T-helper 1 cell treated with Interleukin-12 subunit alpha and Interleukin-12 subunit beta and Interleukin-4 antibody, amounts not matched to agents 30 μg/mL and 1 μg/mL, for 36 hours (primary cell): ENCODE measurements at regions not wholly inside any gene's neighbourhood (a gene's known extent, or its start where the extent isn't known, plus 50 kb on each side); places are given as distances from the start of the nearest gene placed in this dataset.

Source experiments
- H3K27ac Mint-ChIP-seq: one replicate; pipeline ENCODE4 v1.8.0; 2021; ENCODE audit warnings: mild to moderate bottlenecking, mixed read lengths
- H3K27me3 Mint-ChIP-seq: one replicate; pipeline ENCODE4 v1.8.0; 2021; ENCODE audit warnings: low read depth, mixed read lengths
- H3K36me3 Mint-ChIP-seq: one replicate; pipeline ENCODE4 v1.8.0; 2021; ENCODE audit warnings: low read depth, mixed read lengths
- H3K4me1 Mint-ChIP-seq: one replicate; pipeline ENCODE4 v1.8.0; 2021; ENCODE audit warnings: low read depth, mixed read lengths
- H3K4me3 Mint-ChIP-seq: one replicate; pipeline ENCODE4 v1.8.0; 2021; ENCODE audit warnings: mild to moderate bottlenecking, moderate library complexity, mixed read lengths
- H3K9me3 Mint-ChIP-seq: one replicate; pipeline ENCODE4 v1.8.0; 2021; ENCODE audit warnings: mixed read lengths

GRCh38 chr2:139000131-139000785, 220.1 kb upstream of the NXPH2 start:
- no peaks in the 10 kb centered on the region for H3K4me1 Mint-ChIP-seq
- peaks cover 14% of the 10 kb centered on the region for H3K9me3 Mint-ChIP-seq
- no peak overlapping the region for H3K27ac Mint-ChIP-seq
- no peak overlapping the region for H3K4me3 Mint-ChIP-seq
- no peaks in the 10 kb centered on the region for H3K36me3 Mint-ChIP-seq
- H3K27me3 Mint-ChIP-seq: no peaks in the 10 kb centered on the region

GRCh38 chr2:138997856-138998517, 217.8 kb upstream of the NXPH2 start:
- peaks cover 14% of the 10 kb centered on the region for H3K9me3 Mint-ChIP-seq
- no peak overlapping the region for H3K4me3 Mint-ChIP-seq
- H3K27ac Mint-ChIP-seq: no peak overlapping the region
- no peaks in the 10 kb centered on the region for H3K36me3 Mint-ChIP-seq
- H3K27me3 Mint-ChIP-seq: no peaks in the 10 kb centered on the region
- H3K4me1 Mint-ChIP-seq: no peaks in the 10 kb centered on the region

GRCh38 chr2:138997346-138997745, 217.2 kb upstream of the NXPH2 start:
- no peaks in the 10 kb centered on the region for H3K36me3 Mint-ChIP-seq

GRCh38 chr2:138994502-138994901, 214.3 kb upstream of the NXPH2 start:
- Mint-ChIP-seq H3K27me3 (no peaks in the 10 kb centered on the region), H3K4me1 (no peaks in the 10 kb centered on the region), H3K9me3 (peaks cover 18% of the 10 kb centered on the region), H3K36me3 (no peaks in the 10 kb centered on the region), H3K27ac (no peak overlapping the region), H3K4me3 (no peak overlapping the region)

More at GRCh38 chr2:138997346-138997745, 217.2 kb upstream of the NXPH2 start:
- no peaks in the 10 kb centered on the region for H3K4me1 Mint-ChIP-seq
- no peaks in the 10 kb centered on the region for H3K27me3 Mint-ChIP-seq
- no peak overlapping the region for H3K4me3 Mint-ChIP-seq
- H3K27ac Mint-ChIP-seq: no peak overlapping the region
- H3K9me3 Mint-ChIP-seq: peaks cover 15% of the 10 kb centered on the region

GRCh38 chr2:138985881-138986280, 205.7 kb upstream of the NXPH2 start:
- no peaks in the 10 kb centered on the region for H3K36me3 Mint-ChIP-seq
- H3K27me3 Mint-ChIP-seq: no peaks in the 10 kb centered on the region
- no peak overlapping the region for H3K4me3 Mint-ChIP-seq
- peaks cover 13% of the 10 kb centered on the region for H3K9me3 Mint-ChIP-seq
- H3K4me1 Mint-ChIP-seq: no peaks in the 10 kb centered on the region
- H3K27ac Mint-ChIP-seq: no peak overlapping the region

- Mint-ChIP-seq H3K27me3 (no peaks in the 10 kb centered on the region), H3K4me3 (no peak overlapping the region), H3K36me3 (no peaks in the 10 kb centered on the region), H3K27ac (no peak overlapping the region), H3K4me1 (no peaks in the 10 kb centered on the region), H3K9me3 (peaks cover 14% of the 10 kb centered on the region)
Measured at GRCh38 chr2:138979131-138979785, 199.1 kb upstream of the NXPH2 start.

- Mint-ChIP-seq H3K4me1 (no peaks in the 10 kb centered on the region), H3K9me3 (peaks cover 10% of the 10 kb centered on the region), H3K36me3 (no peaks in the 10 kb centered on the region), H3K27ac (no peak overlapping the region), H3K27me3 (no peaks in the 10 kb centered on the region), H3K4me3 (no peak overlapping the region)
Measured at GRCh38 chr2:138974651-138975050, 194.5 kb upstream of the NXPH2 start.

GRCh38 chr2:138964418-138964817, 184.2 kb upstream of the NXPH2 start:
- Mint-ChIP-seq H3K4me3 (no peak overlapping the region), H3K27me3 (no peaks in the 10 kb centered on the region), H3K27ac (no peak overlapping the region), H3K36me3 (no peaks in the 10 kb centered on the region), H3K4me1 (no peaks in the 10 kb centered on the region), H3K9me3 (peaks cover 11% of the 10 kb centered on the region)

- Mint-ChIP-seq H3K4me1 (no peaks in the 10 kb centered on the region), H3K36me3 (no peaks in the 10 kb centered on the region), H3K27ac (no peak overlapping the region), H3K4me3 (no peak overlapping the region), H3K9me3 (peaks cover 11% of the 10 kb centered on the region), H3K27me3 (no peaks in the 10 kb centered on the region)
Measured at GRCh38 chr2:138962686-138963085, 182.5 kb upstream of the NXPH2 start.

- Mint-ChIP-seq H3K27ac (no peak overlapping the region), H3K9me3 (peaks cover 11% of the 10 kb centered on the region), H3K4me3 (no peak overlapping the region), H3K4me1 (no peaks in the 10 kb centered on the region), H3K27me3 (no peaks in the 10 kb centered on the region), H3K36me3 (no peaks in the 10 kb centered on the region)
Measured at GRCh38 chr2:138960191-138960590, 180.0 kb upstream of the NXPH2 start.

GRCh38 chr2:138959031-138959430, 178.8 kb upstream of the NXPH2 start:
- Mint-ChIP-seq H3K27ac (no peak overlapping the region), H3K27me3 (no peaks in the 10 kb centered on the region), H3K9me3 (peaks cover 3% of the 10 kb centered on the region), H3K36me3 (no peaks in the 10 kb centered on the region), H3K4me1 (no peaks in the 10 kb centered on the region), H3K4me3 (no peak overlapping the region)

- no peaks in the 10 kb centered on the region for H3K4me1 Mint-ChIP-seq
- H3K4me3 Mint-ChIP-seq: no peak overlapping the region
- H3K27me3 Mint-ChIP-seq: no peaks in the 10 kb centered on the region
- H3K36me3 Mint-ChIP-seq: no peaks in the 10 kb centered on the region
- H3K27ac Mint-ChIP-seq: no peak overlapping the region
- peaks cover 4% of the 10 kb centered on the region for H3K9me3 Mint-ChIP-seq
Measured at GRCh38 chr2:138956116-138956515, 175.9 kb upstream of the NXPH2 start.

GRCh38 chr2:138950486-138950885, 170.3 kb upstream of the NXPH2 start:
- H3K9me3 Mint-ChIP-seq: peaks cover 4% of the 10 kb centered on the region
- no peak overlapping the region for H3K27ac Mint-ChIP-seq
- H3K27me3 Mint-ChIP-seq: no peaks in the 10 kb centered on the region
- H3K4me3 Mint-ChIP-seq: no peak overlapping the region
- no peaks in the 10 kb centered on the region for H3K36me3 Mint-ChIP-seq
- H3K4me1 Mint-ChIP-seq: no peaks in the 10 kb centered on the region

- no peaks in the 10 kb centered on the region for H3K36me3 Mint-ChIP-seq
- peaks cover 4% of the 10 kb centered on the region for H3K9me3 Mint-ChIP-seq
- H3K27ac Mint-ChIP-seq: no peak overlapping the region
- no peak overlapping the region for H3K4me3 Mint-ChIP-seq
- no peaks in the 10 kb centered on the region for H3K4me1 Mint-ChIP-seq
- H3K27me3 Mint-ChIP-seq: no peaks in the 10 kb centered on the region
Measured at GRCh38 chr2:138949517-138949916, 169.3 kb upstream of the NXPH2 start.

- Mint-ChIP-seq H3K4me1 (no peaks in the 10 kb centered on the region), H3K27me3 (no peaks in the 10 kb centered on the region), H3K36me3 (no peaks in the 10 kb centered on the region), H3K27ac (no peak overlapping the region), H3K4me3 (no peak overlapping the region), H3K9me3 (peaks cover 4% of the 10 kb centered on the region)
Measured at GRCh38 chr2:138948070-138948539, 167.9 kb upstream of the NXPH2 start.
